ENCODE measurements at regions not wholly inside any gene's neighbourhood (a gene's known extent, or its start where the extent isn't known, plus 50 kb on each side); places are given as distances from the start of the nearest gene placed in this dataset.

DNA sequence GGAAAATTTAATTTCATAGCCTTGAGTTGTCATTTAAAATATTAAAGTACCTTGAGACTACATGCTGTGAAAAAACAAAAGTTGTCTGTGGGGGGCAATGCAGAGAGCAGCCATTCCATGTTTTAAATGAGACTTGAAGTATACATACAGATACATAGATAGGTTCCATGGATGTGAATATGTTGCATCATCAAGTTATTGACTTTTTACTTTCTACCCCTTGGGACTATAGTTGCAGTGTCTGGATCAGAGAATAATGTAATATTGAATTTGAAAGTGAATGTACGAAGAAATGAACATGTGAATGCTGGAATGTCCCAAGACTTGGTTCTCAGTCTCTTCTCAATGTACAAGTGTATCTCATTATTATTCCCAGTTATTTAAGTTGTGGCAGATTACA lies 751.0 kb downstream of the MRPL39 start:
- no peak for DNase-seq (ENCODE audit: low read depth, low spot score)
- H3K27ac ChIP-seq (ENCODE audit: insufficient read depth, low read depth, low read length) = no peak overlapping the region
- no peaks in the 10 kb centered on the region for H3K79me2 ChIP-seq (ENCODE audit: control insufficient read depth, insufficient read depth, low read length)
- no peaks in the 10 kb centered on the region for H4K20me1 ChIP-seq (replicated peaks; ENCODE audit: control insufficient read depth, extremely low read depth, insufficient read depth, low read length)
- H3K9me1 ChIP-seq (replicated peaks; ENCODE audit: control insufficient read depth, extremely low read depth, insufficient read depth, low read length) = no peaks in the 10 kb centered on the region
- no peaks in the 10 kb centered on the region for H3K36me3 ChIP-seq (ENCODE audit: control insufficient read depth in 2 of 2, extremely low read depth in 1 of 2, insufficient read depth in 2 of 2, low read length in 2 of 2)
- no peak overlapping the region for H3K9ac ChIP-seq (replicated peaks; ENCODE audit: extremely low read depth, insufficient read depth, low read length)
- no TSS peak for BruUV-seq (replicated peaks)
- TF ChIP-seq, protein P1, sequence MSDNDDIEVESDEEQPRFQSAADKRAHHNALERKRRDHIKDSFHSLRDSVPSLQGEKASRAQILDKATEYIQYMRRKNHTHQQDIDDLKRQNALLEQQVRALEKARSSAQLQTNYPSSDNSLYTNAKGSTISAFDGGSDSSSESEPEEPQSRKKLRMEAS (IDR thresholded peaks at IDR 0.05; ENCODE audit: insufficient read depth, insufficient read length) = no peak
- no peak for TF ChIP-seq FOS (IDR thresholded peaks at IDR 0.05; ENCODE audit: borderline replicate concordance, insufficient read depth, low read length)
- TF ChIP-seq POLR2AphosphoS5 (IDR thresholded peaks at IDR 0.05; ENCODE audit: insufficient read depth, low read depth, low read length) = no peak
- no peak for TF ChIP-seq EZH2 (IDR thresholded peaks at IDR 0.05; ENCODE audit: borderline replicate concordance, low read depth, low read length, severe bottlenecking)
- no peak for TF ChIP-seq POLR2A (IDR thresholded peaks at IDR 0.05; ENCODE audit: low read depth, low read length)
- no peak for TF ChIP-seq MYC (IDR thresholded peaks at IDR 0.05; ENCODE audit: low read depth, low read length)
- no peak for TF ChIP-seq GATA2 (IDR thresholded peaks at IDR 0.05; ENCODE audit: insufficient read depth, insufficient read length, low read depth, low read length)
- TF ChIP-seq, protein P2, sequence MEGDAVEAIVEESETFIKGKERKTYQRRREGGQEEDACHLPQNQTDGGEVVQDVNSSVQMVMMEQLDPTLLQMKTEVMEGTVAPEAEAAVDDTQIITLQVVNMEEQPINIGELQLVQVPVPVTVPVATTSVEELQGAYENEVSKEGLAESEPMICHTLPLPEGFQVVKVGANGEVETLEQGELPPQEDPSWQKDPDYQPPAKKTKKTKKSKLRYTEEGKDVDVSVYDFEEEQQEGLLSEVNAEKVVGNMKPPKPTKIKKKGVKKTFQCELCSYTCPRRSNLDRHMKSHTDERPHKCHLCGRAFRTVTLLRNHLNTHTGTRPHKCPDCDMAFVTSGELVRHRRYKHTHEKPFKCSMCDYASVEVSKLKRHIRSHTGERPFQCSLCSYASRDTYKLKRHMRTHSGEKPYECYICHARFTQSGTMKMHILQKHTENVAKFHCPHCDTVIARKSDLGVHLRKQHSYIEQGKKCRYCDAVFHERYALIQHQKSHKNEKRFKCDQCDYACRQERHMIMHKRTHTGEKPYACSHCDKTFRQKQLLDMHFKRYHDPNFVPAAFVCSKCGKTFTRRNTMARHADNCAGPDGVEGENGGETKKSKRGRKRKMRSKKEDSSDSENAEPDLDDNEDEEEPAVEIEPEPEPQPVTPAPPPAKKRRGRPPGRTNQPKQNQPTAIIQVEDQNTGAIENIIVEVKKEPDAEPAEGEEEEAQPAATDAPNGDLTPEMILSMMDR (IDR thresholded peaks at IDR 0.05; ENCODE audit: extremely low read depth in 1 of 2, insufficient read depth in 1 of 2, low read depth in 1 of 2, low read length in 2 of 2) = no peak
- no peak for TF ChIP-seq JUN (IDR thresholded peaks at IDR 0.05; ENCODE audit: borderline replicate concordance, insufficient read depth, insufficient read length, low read depth)
- intact Hi-C loops (cut with micrococcal nuclease) = no loop called here
- no peak overlapping the region for H3K4me3 ChIP-seq (replicated peaks in 1 of 3; ENCODE audit: insufficient read depth in 1 of 3, low read depth in 1 of 3, low read length in 3 of 3)
- H3K27me3 ChIP-seq (ENCODE audit: control insufficient read depth in 2 of 2, insufficient read depth in 2 of 2, low read length in 2 of 2) = no peaks in the 10 kb centered on the region
- no peak overlapping the region for H3K4me2 ChIP-seq (ENCODE audit: insufficient read depth, low read length)
- dilution Hi-C loops (cut with MboI; ENCODE audit: extremely low pct_ligation_motif_present, low sequenced_read_pairs) = no loop called here
- no peaks in the 10 kb centered on the region for H3K4me1 ChIP-seq (ENCODE audit: control insufficient read depth, extremely low read depth, insufficient read depth, low read length)
- ChIA-PET POLR2A (no interaction called here), CTCF (no interaction called here)
- FAIRE-seq = no peak
- H2AFZ ChIP-seq (ENCODE audit: low read depth, low read length) = no peak overlapping the region
- H3K9me3 ChIP-seq (replicated peaks; ENCODE audit: control insufficient read depth, insufficient read depth, low read length) = peaks cover 3% of the 10 kb centered on the region

All from endothelial cell of umbilical vein (primary cell).